ENCODE measurements at regions not wholly inside any gene's neighbourhood (a gene's known extent, or its start where the extent isn't known, plus 50 kb on each side); places are given as distances from the start of the nearest gene placed in this dataset.

DNA sequence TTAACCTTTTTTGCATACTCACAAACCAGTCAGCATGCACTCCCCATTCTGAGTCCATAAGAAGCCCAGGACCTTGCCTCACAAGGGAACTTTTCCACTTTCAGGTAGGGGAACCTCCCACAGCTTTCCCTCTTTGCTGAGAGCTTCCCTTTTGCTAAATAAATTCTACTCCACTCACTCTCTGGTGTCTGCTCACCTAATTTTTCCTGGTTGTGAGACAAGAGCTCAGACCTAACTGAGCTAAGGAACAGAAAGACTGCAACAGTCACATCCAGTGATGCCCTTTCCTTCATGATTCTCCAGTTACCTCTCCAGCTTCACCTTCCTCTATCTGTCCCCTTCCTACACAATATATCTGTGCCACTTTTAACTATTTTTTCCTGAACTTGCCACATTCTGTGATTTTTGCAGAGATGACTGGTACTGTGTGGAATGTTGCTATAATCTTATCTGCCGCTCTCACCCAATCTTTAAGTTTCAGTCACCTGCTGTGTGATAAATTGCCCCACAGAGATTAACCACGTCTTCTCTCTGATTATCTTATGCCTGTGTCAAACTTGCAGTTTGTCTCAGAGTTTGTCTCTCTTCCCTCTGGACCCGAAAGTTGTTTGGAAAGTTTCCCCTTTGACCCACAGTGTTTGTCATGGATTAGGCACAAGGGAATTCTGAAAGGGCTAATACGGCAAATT is 737.1 kb upstream of the FLRT2 start:
- no peaks in the 10 kb centered on the region for H3K27me3 ChIP-seq (ENCODE audit: control insufficient read depth, insufficient read depth, low read length)
- ATAC-seq (ENCODE audit: low read depth in 2 of 2) (no peak), DNase-seq (no peak)
- H3K27ac ChIP-seq (ENCODE audit: insufficient read depth, low read length, poor library complexity, severe bottlenecking), result no peak overlapping the region
- Mint-ChIP-seq H3K27me3 (no peaks in the 10 kb centered on the region), H3K4me3 (no peak overlapping the region), H3K9me3 (peaks cover 6 to 30% (median 8%) of the 10 kb centered on the region in 7 donors), H3K36me3 (no peaks in the 10 kb centered on the region), H3K4me1 (no peaks in the 10 kb centered on the region), H3K27ac (no peak overlapping the region)
- H3K4me3 ChIP-seq (ENCODE audit: low read depth, low read length), result no peak overlapping the region
- no peaks in the 10 kb centered on the region for H3K9me3 ChIP-seq (ENCODE audit: control insufficient read depth in 2 of 2, low read length in 2 of 2)
- H3K4me1 ChIP-seq (ENCODE audit: control insufficient read depth, insufficient read depth, low read length, poor library complexity, severe bottlenecking), result no peaks in the 10 kb centered on the region
- no peaks in the 10 kb centered on the region for H3K36me3 ChIP-seq (ENCODE audit: control insufficient read depth, insufficient read depth, low read length)

DNA sequence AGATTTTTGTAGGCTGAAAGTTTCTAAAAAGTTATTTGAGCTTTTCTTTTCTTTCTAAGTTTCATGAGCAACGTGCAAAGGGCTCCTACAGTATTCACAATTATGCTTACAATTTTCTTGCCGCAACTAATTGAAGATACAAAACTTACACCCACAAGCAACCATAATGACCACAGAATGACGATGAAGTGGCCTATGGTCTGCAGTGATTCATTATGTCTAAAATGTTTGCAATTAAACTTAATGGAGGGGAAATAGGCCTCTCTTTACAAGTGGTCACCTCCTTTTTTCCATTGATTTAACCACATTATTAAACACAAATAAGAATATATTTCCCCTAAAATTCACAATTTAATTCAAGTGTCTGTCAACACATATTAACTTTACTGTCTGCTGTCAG is 732.6 kb upstream of the FLRT2 start:
- Mint-ChIP-seq H3K4me3 (no peak overlapping the region), H3K9me3 (peaks cover 4 to 21% (median 7%) of the 10 kb centered on the region in 7 donors), H3K27me3 (no peaks in the 10 kb centered on the region), H3K27ac (no peak overlapping the region), H3K4me1 (no peaks in the 10 kb centered on the region), H3K36me3 (no peaks in the 10 kb centered on the region)
- Histone ChIP-seq H3K27ac (ENCODE audit: insufficient read depth, low read length, poor library complexity, severe bottlenecking) (no peak overlapping the region), H3K4me1 (ENCODE audit: control insufficient read depth, insufficient read depth, low read length, poor library complexity, severe bottlenecking) (no peaks in the 10 kb centered on the region), H3K36me3 (ENCODE audit: control insufficient read depth, insufficient read depth, low read length) (no peaks in the 10 kb centered on the region), H3K27me3 (ENCODE audit: control insufficient read depth, insufficient read depth, low read length) (no peaks in the 10 kb centered on the region), H3K9me3 (ENCODE audit: control insufficient read depth in 2 of 2, low read length in 2 of 2) (no peaks in the 10 kb centered on the region), H3K4me3 (ENCODE audit: low read depth, low read length) (no peak overlapping the region)
- ATAC-seq (ENCODE audit: low read depth in 2 of 2) (no peak), DNase-seq (no peak)

DNA sequence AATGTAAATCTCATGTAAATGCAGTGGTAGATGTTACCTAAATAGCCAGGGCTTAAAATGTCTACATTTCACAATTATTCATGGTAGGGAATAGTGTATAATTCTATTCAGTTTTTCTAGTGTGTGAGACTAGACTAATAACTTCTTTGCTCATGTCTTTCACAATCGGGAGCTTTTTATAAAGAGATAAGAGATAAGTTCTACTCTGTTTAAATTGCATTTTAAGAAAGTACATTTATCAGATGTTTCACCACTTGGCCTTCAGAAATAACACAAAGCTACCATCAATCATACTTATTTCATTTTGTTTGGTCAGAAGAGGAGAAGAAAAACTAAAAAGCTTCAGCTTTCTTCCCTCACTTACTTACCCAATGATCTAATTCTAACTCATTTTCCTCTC is 725.5 kb upstream of the FLRT2 start:
- ATAC-seq (ENCODE audit: low read depth in 2 of 2) (no peak), DNase-seq (no peak)
- no peak overlapping the region for H3K27ac ChIP-seq (ENCODE audit: insufficient read depth, low read length, poor library complexity, severe bottlenecking)
- H3K36me3 ChIP-seq (ENCODE audit: control insufficient read depth, insufficient read depth, low read length), result no peaks in the 10 kb centered on the region
- Mint-ChIP-seq H3K27me3 (no peaks in the 10 kb centered on the region), H3K9me3 (peaks cover 3 to 17% (median 8%) of the 10 kb centered on the region in 7 donors), H3K4me1 (no peaks in the 10 kb centered on the region), H3K36me3 (no peaks in the 10 kb centered on the region), H3K4me3 (no peak overlapping the region), H3K27ac (no peak overlapping the region)
- H3K9me3 ChIP-seq (ENCODE audit: control insufficient read depth in 2 of 2, low read length in 2 of 2), result peaks cover 0 to 6% of the 10 kb centered on the region in 2 experiments
- H3K4me3 ChIP-seq (ENCODE audit: low read depth, low read length), result no peak overlapping the region
- H3K4me1 ChIP-seq (ENCODE audit: control insufficient read depth, insufficient read depth, low read length, poor library complexity, severe bottlenecking), result no peaks in the 10 kb centered on the region
- no peaks in the 10 kb centered on the region for H3K27me3 ChIP-seq (ENCODE audit: control insufficient read depth, insufficient read depth, low read length)

DNA sequence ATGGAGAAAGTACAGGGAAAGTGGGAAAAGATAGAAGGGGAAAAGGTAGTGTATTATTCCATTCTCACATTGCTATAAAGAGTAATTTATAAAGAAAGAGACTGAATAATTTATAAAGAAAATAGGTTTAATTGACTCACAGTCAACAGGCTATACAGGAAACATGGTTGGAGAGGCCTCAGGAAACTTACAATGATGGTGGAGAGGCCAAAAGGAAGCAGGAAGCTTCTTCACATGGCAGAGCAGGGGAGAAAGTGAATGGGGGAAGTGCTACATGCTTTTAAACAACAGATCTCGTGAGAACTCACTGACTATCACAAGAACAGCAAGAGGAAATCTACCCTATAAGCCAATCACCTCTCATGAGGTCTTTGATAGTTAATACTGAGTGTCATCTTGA is 725.0 kb upstream of the FLRT2 start:
- Mint-ChIP-seq H3K36me3 (no peaks in the 10 kb centered on the region), H3K4me1 (no peaks in the 10 kb centered on the region), H3K9me3 (peaks cover 3 to 17% (median 8%) of the 10 kb centered on the region in 7 donors), H3K4me3 (no peak overlapping the region), H3K27ac (no peak overlapping the region), H3K27me3 (no peaks in the 10 kb centered on the region)
- DNase-seq, result no peak
- H3K4me3 ChIP-seq (ENCODE audit: low read depth, low read length), result no peak overlapping the region
- no peak for ATAC-seq (ENCODE audit: low read depth in 2 of 2)
- H3K27ac ChIP-seq (ENCODE audit: insufficient read depth, low read length, poor library complexity, severe bottlenecking), result no peak overlapping the region
- H3K4me1 ChIP-seq (ENCODE audit: control insufficient read depth, insufficient read depth, low read length, poor library complexity, severe bottlenecking), result no peaks in the 10 kb centered on the region
- peaks cover 0 to 6% of the 10 kb centered on the region in 2 experiments for H3K9me3 ChIP-seq (ENCODE audit: control insufficient read depth in 2 of 2, low read length in 2 of 2)
- no peaks in the 10 kb centered on the region for H3K36me3 ChIP-seq (ENCODE audit: control insufficient read depth, insufficient read depth, low read length)
- H3K27me3 ChIP-seq (ENCODE audit: control insufficient read depth, insufficient read depth, low read length), result no peaks in the 10 kb centered on the region

DNA sequence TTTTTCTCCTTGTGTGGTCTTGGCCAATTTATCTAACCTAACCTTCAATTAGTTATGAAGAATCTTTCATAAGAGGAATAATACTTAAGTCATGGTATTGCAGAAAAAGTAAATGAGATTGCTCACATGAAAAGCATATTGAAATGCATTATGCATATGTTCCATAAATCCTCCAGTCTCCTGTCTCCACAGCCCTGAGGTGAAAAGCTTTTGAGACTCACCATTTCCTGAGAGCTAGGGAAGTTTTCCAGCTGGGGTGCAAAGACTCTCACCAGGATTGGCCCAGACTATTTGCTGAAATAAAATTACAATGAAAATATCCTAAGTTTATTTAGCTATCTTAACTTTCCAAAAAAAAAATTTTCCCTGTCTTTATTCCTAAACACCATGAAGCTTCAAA is 723.8 kb upstream of the FLRT2 start:
- H3K4me3 ChIP-seq (ENCODE audit: low read depth, low read length), result no peak overlapping the region
- Mint-ChIP-seq H3K9me3 (peaks cover 3 to 17% (median 10%) of the 10 kb centered on the region in 7 donors), H3K4me3 (no peak overlapping the region), H3K4me1 (no peaks in the 10 kb centered on the region), H3K36me3 (no peaks in the 10 kb centered on the region), H3K27ac (no peak overlapping the region), H3K27me3 (no peaks in the 10 kb centered on the region)
- no peaks in the 10 kb centered on the region for H3K27me3 ChIP-seq (ENCODE audit: control insufficient read depth, insufficient read depth, low read length)
- H3K36me3 ChIP-seq (ENCODE audit: control insufficient read depth, insufficient read depth, low read length), result no peaks in the 10 kb centered on the region
- DNase-seq (no peak), ATAC-seq (ENCODE audit: low read depth in 2 of 2) (no peak)
- H3K27ac ChIP-seq (ENCODE audit: insufficient read depth, low read length, poor library complexity, severe bottlenecking), result no peak overlapping the region
- no peaks in the 10 kb centered on the region for H3K4me1 ChIP-seq (ENCODE audit: control insufficient read depth, insufficient read depth, low read length, poor library complexity, severe bottlenecking)
- H3K9me3 ChIP-seq (ENCODE audit: control insufficient read depth in 2 of 2, low read length in 2 of 2), result peaks cover 0 to 6% of the 10 kb centered on the region in 2 experiments

DNA sequence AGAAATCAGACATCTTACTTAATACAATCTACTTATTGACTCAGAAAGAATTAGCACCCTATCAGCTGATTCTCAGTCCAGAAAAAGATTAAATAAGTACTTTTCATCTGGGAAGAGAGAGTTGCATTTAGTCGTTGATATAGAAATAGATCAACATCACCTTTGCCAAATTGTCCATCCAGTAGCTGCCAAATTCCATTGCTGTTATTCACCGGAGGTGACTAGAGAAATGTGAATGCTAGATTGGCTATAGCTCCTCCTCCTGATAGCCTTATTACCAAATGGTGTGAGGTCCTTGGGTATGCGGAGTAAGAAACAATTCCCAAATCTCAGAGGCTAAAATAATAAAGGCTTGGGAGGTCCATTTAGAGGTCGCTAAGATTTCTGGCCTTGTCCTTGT is 723.3 kb upstream of the FLRT2 start:
- Mint-ChIP-seq H3K9me3 (peaks cover 3 to 18% (median 12%) of the 10 kb centered on the region in 7 donors), H3K36me3 (no peaks in the 10 kb centered on the region)
- ATAC-seq (ENCODE audit: low read depth in 2 of 2), result no peak

DNA sequence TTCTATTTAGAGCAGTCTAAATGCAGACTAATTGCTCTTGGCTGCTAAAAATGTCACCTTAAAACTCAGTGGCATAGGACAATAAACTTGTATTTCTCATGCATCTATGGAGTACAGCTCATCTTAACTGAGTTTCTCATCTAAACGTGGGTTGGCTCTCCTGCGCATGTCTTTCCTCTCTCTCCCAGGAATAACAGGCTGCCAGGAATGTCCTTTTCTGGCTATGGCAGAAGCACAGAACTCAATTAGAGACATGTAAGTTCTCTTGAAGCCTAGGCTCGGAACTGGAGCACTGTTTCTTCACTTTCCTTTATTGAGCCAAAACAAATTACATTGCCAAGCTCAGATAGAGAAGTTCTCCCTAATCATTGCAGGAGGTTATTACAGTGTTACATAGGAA is 722.3 kb upstream of the FLRT2 start:
- Histone ChIP-seq H3K4me3 (ENCODE audit: low read depth, low read length) (no peak overlapping the region), H3K36me3 (ENCODE audit: control insufficient read depth, insufficient read depth, low read length) (no peaks in the 10 kb centered on the region), H3K27me3 (ENCODE audit: control insufficient read depth, insufficient read depth, low read length) (no peaks in the 10 kb centered on the region), H3K4me1 (ENCODE audit: control insufficient read depth, insufficient read depth, low read length, poor library complexity, severe bottlenecking) (no peaks in the 10 kb centered on the region), H3K27ac (ENCODE audit: insufficient read depth, low read length, poor library complexity, severe bottlenecking) (no peak overlapping the region), H3K9me3 (ENCODE audit: control insufficient read depth in 2 of 2, low read length in 2 of 2) (peaks cover 0 to 6% of the 10 kb centered on the region in 2 experiments)
- DNase-seq (no peak), ATAC-seq (ENCODE audit: low read depth in 2 of 2) (no peak)
- Mint-ChIP-seq H3K27me3 (no peaks in the 10 kb centered on the region), H3K9me3 (peaks cover 1 to 18% (median 10%) of the 10 kb centered on the region in 7 donors), H3K27ac (no peak overlapping the region), H3K4me3 (no peak overlapping the region), H3K4me1 (no peaks in the 10 kb centered on the region), H3K36me3 (no peaks in the 10 kb centered on the region)

More for the DNA sequence above, 723.3 kb upstream of the FLRT2 start:
- DNase-seq, result no peak
- Histone ChIP-seq H3K36me3 (ENCODE audit: control insufficient read depth, insufficient read depth, low read length) (no peaks in the 10 kb centered on the region), H3K27ac (ENCODE audit: insufficient read depth, low read length, poor library complexity, severe bottlenecking) (no peak overlapping the region), H3K27me3 (ENCODE audit: control insufficient read depth, insufficient read depth, low read length) (no peaks in the 10 kb centered on the region), H3K9me3 (ENCODE audit: control insufficient read depth in 2 of 2, low read length in 2 of 2) (peaks cover 0 to 6% of the 10 kb centered on the region in 2 experiments), H3K4me3 (ENCODE audit: low read depth, low read length) (no peak overlapping the region), H3K4me1 (ENCODE audit: control insufficient read depth, insufficient read depth, low read length, poor library complexity, severe bottlenecking) (no peaks in the 10 kb centered on the region)
- Mint-ChIP-seq H3K27me3 (no peaks in the 10 kb centered on the region), H3K4me3 (no peak overlapping the region), H3K27ac (no peak overlapping the region), H3K4me1 (no peaks in the 10 kb centered on the region)

DNA sequence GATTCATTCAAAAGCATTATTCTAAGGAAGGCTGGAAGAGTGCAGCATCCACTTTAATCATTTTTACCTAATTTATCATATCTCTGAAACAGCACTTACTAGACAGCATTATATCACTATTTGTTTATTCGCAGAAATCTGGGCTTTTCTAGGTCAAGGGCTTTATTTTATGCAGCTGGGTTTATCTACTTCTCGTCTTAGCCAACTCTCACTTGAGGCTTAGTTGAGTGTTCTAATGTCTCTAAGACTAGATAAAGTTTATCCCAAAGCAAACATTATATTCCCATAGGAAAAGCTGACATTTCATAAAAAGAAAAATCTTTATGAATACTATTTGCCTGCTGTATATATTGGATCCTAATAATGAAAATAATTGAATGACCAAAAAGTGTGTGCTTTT is 720.8 kb upstream of the FLRT2 start:
- Histone ChIP-seq H3K27ac (ENCODE audit: insufficient read depth, low read length, poor library complexity, severe bottlenecking) (no peak overlapping the region), H3K4me3 (ENCODE audit: low read depth, low read length) (no peak overlapping the region), H3K9me3 (ENCODE audit: control insufficient read depth in 2 of 2, low read length in 2 of 2) (peaks cover 0 to 6% of the 10 kb centered on the region in 2 experiments), H3K27me3 (ENCODE audit: control insufficient read depth, insufficient read depth, low read length) (no peaks in the 10 kb centered on the region), H3K4me1 (ENCODE audit: control insufficient read depth, insufficient read depth, low read length, poor library complexity, severe bottlenecking) (no peaks in the 10 kb centered on the region), H3K36me3 (ENCODE audit: control insufficient read depth, insufficient read depth, low read length) (no peaks in the 10 kb centered on the region)
- H3K4me1 Mint-ChIP-seq, result no peaks in the 10 kb centered on the region
- no peak overlapping the region for H3K27ac Mint-ChIP-seq
- DNase-seq (no peak), ATAC-seq (ENCODE audit: low read depth in 2 of 2) (no peak)
- no peak overlapping the region for H3K4me3 Mint-ChIP-seq
- no peaks in the 10 kb centered on the region for H3K27me3 Mint-ChIP-seq
- H3K9me3 Mint-ChIP-seq, result peaks cover 0 to 23% (median 10%) of the 10 kb centered on the region in 7 donors
- no peaks in the 10 kb centered on the region for H3K36me3 Mint-ChIP-seq
